CD4-positive, alpha-beta T cell treated with Interleukin-6 at 100 ng/mL for 8 hours (primary cell): ENCODE measurements at regions not wholly inside any gene's neighbourhood (a gene's known extent, or its start where the extent isn't known, plus 50 kb on each side); places are given as distances from the start of the nearest gene placed in this dataset.
"Not testable (repeated sequence)": the region's sequence is repeated elsewhere in the genome, so short reads cannot be mapped to it uniquely, and the experiment has no call there.

Experiments
- DNase-seq: peaks from one replicate; pipeline ENCODE4 v3.0.0-alpha.2; 2020; ENCODE audit warnings: mixed read lengths, low spot score

DNA sequence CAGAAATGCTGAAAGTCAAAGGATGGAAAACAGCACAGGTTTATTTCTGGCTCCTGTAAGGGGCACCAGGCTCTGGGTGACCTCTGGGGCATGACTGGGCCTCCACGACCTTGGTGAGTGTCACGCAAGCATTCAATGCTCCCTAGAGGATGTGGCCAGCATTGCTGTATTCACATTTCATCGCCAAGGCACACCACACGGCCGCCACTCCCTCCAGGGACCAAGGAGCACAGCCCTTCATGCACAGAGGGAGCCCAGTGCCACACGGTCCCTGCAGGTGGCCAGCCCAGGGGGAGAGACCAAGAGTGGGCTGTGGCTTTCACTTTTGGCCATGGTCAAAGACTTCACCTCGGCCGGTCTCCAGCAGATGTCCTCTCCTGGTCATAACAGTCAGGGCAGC is 137.4 kb upstream of the TNRC6C start:
- DNase-seq, result no peak

DNA sequence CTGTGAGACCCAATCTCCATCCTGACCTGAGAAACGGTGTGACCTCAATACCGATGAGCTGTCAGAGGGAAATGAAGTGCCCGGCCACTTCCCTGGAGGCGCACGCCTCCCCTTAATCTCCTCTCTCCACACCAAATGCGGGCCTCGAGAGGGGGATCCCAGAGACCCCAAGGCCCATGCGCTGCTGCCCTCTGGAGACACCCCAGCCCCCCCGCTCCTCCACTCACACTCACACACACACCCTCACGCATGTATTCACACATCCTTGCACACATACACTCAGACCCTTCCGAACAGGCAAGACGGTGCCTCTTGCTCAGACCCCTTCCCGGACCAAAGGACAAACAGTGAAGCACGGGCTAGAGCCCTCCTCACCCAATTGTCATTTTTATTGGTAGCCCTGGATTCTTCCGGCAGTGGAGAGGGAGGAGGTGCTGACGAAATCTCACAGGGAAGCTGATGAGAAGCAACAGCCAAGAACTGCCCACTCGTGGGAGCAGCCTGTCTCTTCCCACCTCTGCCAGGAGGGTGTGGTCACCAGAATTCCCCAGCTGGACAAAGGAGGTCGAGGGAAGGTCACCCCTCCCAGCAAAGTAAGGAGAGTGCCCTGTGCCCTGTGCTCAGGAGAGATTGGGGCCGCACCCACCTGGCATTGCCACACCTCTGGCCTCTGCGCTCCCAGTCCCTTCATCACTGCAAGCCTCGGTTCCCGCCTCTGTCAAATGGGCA is 136.0 kb upstream of the TNRC6C start:
- no peak for DNase-seq

DNA sequence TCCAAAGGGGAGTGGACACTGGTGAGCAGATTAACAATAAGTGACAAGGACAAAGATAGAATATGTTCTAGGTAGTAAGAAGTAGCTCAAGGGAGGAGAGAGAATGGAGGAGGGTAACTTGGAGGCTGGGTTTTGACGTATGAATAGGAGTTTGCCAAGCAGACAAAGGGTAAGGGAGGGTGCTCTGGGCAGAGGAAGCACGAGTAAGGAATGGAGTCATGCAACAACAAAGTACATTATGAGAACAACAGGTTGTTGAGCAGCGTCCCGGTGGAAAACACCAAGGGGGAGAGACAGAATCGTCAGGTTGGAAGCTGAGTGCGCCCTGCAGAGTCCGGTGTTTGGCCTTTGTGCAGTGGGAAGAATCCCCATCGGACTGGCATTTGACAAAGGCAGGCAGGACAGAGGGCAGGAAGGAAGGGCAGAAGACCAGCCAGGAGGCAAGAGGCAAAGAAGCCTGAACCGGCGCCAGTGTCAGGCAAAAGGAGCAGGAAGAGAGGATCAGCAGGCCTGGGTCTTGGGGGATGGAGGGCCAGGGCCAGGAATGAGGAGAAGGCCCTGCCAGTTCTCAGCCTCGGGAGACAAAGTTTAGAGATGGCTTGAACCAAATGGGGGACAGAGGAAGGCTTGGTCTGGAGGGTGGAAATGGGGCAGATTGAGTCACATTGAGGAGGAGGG is 134.3 kb upstream of the TNRC6C start:
- no peak for DNase-seq

DNA sequence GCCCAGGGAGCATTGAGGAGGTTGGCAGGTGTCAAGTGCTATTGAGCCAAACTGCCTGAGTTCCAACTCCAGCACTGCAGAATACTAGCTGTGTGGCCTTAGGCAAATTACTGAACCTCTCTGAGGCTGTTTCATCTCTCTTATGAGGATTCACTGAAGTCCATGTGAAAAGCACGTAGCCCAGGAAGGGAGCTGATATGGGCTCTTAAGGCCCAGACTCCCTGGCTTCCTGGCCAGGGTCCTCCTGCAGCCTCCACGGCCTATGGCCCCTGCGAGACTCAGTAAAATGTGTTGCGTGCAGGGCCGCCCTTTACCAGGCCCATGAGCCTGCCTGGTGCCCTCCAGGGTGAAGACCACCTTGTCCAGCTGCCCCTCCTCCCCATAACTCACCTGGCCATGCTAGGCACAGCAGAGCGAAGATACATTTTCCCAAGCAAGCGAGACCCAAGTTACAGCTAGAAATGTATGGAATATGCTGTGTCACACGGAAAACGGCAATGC is 133.7 kb upstream of the TNRC6C start:
- no peak for DNase-seq

DNA sequence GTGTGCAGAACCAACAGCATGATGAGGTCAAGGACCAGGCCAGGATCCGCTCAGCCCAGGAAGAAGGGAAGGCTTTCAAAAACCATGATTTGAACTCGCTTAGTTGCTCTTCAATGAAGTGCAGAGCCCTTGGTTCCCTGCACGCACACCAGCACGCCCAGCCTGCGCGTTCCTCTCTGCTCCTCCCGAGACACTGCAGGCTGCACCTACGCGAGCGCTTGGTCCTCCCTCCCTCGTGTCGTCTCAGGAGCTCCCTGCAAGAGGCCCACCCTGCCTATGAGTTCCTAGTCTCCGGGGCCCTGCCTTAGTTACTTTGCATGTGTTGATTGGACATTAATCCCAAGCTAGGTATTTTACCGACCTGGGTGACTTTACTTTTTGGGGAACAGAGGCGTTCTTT is 132.9 kb upstream of the TNRC6C start:
- no peak for DNase-seq

DNA sequence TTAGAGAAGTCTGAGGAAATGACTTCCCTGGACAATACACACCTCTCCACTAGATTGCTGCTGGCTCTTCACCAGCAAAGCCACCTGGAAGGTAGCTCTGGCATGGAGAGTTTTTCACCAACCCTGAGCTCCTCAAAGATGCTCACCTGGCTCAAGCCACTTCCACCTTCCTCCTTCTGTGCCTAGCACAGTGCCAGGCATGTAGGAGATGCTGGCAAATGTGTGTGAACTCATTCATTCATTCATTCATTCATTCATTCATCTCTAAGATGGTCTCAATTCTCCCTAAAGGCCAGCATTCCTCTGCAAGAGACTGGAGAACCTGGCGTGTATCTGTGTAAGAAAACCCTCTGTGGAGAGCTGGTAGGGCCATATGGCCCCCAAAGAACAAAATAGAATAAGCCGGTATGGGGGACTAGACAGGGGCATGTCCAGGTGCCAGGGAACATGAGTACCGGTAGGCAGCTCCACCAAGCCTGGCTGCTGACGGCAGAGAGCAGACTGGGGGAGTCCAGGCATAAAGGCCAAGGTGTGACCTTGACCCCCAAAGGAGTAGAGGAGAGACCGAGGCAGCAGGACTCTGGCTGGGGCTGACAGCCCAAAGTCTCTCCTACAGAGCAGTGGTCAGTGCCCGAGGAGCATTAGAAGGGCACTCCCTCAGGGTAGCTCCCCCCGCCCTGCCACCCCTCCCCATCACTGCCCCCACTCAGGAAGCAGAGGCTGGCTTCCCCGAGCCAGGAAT is 132.2 kb upstream of the TNRC6C start:
- no peak for DNase-seq

DNA sequence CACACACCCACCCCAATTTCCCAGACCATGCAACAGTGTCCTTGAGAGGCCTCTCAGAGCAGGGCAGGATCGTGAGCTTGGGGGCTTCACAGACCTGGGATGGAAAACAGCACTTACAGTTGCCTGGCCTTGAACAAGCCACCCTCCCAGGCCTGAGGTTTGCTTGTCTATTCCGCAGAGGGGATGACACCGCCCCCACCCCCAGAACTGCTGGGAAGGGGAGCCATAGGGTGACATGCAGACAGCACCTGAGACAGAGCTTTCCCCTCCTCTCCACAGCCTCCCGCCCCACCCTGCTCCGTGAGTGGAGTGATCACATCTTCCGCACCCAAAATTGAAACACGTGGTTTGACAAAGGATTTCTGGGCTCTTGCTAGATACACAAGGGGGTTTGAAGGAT is 131.5 kb upstream of the TNRC6C start:
- no peak for DNase-seq

DNA sequence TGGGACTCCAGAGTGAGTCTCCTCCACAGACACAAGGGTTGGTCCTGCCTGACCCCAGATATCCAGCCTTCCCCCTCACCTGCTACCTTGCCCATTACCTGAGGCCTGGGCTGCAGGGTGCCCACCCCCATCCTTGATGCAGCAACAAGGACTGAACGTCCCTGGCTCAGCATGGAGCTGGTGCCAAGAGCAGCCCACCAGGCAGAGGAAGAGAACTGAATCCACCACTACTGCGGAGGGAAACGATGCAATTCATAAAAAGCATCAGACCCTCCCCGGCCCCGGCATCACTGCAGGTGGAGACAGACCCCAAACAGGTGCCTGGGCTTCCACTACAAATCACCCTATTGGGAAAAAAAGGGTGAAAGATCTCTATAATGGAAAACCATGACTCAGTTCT is 131.0 kb upstream of the TNRC6C start:
- DNase-seq, result no peak

DNA sequence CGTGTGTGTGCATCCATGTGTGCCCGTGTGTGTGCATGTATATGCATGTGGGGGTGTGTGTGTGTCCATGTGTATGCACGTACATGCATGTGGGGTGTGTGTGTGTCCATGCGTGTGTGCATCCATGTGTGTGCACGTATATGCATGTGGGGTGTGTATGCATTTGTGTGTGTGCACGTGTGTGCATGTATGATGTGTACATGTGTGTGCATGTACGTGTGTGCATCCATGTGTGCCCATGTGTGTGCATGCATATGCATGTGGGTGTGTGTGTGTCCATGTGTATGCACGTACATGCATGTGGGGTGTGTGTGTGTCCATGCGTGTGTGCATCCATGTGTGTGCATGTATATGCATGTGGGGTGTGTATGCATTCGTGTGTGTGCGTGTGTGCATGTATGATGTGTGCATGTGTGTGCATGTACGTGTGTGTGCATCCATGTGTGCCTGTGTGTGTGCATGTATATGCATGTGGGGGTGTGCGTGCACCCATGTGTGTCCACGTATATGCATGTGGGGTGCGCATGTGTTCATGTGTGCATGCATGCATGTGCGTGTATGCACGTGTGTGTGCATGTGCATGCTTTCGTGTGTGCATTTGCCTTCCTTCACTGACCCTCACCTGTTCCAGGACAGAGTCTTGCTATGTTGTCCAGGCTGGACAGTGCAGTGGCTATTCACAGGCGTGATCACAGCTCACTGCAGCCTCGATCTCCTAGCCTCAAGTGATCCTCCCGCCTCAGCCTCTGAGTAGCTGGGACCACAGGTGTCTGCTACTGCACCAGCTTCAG is 129.6 kb upstream of the TNRC6C start:
- no peak for DNase-seq

DNA sequence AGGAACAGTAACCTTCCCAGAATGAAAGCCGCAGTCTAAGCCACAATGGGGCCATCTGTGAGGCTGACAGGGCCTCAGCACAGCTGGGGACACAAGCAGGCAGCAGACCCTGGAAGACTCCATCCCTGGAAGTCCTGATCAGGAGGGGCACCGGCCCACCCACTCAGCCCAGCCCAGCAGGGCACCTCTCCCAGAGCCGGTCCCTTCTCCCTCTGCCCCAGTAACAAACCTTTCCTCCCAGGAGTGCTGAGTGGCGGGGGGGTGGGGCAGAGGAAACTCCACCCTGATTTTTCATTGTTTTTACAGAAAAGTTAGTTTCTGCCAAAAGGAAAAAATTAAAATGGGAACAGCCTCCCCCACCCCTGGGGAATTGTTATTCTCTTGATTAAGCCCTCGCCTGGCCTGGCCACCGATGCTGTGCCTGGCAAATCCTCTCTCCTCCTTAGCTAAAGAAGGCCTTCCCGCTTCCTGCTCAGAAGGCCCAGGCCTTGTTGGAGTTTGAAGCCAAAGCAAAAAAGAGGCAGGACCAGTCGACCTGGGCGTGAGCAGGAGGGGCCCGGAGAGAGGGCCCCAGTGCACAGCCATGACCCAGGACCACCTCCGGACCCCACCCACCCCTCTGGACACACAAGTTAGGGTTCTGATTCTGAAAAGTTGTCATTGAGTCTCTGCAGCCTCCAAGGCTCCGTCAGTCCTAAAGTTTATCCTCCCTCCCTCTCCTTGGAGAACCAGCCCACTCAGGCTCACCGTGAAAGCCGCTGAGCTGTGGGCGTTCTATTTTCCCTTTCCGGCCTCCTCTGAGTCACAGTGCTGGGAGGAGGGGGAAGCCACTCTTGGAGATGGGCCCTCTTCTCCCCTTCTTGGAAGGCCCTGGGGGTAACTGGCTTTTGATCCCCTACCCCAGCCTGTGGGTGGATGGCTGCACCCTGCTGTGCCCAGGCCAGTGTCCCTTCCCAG is 128.4 kb upstream of the TNRC6C start:
- DNase-seq, result no peak

DNA sequence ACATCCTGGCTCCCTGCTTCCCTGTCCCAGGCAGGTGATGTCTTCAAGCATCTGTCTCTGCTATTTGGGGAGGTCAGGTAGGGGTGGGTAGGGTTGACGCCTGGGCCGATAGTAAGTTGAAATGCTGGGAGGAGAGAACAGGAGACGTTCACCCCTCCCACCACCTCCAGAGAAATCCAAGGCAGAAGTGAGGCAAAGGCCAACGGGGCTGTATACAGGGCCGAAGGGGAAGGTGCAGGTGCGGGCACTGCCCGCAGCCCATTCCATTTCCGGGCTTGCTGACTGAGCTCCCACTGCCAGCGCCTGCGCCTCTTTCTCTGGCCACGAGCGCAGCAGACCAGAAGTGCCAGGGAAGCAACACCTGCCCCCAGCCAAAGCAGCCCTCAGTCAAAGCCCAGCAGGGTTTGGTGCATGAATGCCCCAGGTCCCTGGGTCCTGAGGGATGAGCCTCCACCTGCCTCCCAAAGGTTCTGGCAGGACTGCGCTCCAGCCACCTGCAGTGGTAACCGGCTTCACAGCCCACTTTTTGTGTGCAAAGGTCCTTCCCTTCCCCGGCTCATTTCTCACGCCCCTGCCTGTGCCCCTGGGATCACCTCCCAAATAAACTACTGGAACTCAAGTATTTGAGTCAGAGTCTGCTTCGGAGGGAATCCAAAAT is 127.6 kb upstream of the TNRC6C start:
- no peak for DNase-seq

DNA sequence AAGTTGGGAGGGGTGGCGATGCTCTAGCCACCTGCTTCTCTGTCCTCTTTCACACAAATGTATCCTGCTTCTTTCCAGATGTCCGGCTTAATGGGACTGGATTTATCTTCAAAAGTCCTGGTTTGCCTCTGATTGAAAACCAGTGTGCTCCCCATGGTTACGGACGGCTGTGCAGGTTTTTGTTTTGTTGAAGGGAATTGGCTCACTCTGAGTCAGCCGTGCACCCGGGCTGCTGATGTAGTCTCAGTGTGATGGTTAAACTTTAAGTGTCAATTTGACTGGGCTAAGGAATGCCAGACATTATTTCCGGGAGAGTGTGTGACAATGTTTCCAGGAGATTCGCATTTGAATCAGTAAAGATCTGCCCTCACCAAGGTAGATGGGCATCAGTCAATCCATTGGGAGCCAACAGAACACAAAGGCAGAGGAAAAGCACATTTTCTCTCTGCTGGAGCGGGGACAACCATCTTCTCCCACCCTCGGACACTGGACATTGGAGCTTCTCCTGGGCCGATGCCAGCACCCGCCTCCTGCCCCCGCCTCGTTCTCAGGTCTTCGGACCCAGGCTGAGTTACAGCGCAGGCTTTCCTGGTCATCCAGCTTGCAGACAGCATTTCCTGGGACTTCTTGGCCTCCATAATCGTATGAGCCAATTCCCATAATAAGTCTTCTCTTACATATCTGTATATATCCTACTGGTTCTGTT is 126.9 kb upstream of the TNRC6C start:
- no peak for DNase-seq

DNA sequence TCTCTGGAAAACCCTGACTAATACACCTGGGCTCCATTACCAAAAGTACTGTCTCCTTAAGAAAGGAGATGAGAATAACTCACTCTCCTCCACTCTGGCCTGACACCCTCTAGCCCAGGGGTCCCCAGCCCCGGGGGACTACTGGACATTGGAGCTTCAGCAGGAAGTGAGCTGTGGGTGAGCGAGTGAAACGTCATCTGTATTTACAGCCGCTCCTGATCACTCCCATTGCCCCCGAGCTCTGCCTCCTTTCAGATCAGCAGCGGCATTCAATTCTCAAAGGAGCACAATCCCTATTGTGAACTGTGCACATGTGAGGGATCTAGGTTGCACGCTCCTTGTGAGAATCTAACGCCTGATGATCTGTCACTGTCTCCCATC is 126.3 kb upstream of the TNRC6C start:
- DNase-seq, result no peak

DNA sequence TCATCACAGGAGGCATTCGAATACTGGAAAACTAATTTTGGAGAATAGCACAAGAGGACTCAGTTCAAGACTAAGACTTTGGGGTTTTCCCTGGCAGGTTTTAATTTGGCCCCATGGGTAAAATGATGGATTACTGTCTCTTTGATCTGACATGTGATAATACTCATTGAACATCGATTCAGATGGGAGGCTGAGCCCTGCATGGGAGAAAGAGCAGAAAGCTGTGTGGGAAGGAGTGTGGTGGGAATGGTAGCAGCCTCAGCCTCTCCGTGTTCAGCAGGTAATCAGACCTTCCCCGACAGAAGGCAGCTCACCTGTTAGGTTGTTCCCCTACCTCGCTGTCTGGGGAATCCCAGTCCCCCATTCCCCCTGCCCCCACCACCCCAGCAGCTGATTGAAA is 124.7 kb upstream of the TNRC6C start:
- DNase-seq, result no peak

DNA sequence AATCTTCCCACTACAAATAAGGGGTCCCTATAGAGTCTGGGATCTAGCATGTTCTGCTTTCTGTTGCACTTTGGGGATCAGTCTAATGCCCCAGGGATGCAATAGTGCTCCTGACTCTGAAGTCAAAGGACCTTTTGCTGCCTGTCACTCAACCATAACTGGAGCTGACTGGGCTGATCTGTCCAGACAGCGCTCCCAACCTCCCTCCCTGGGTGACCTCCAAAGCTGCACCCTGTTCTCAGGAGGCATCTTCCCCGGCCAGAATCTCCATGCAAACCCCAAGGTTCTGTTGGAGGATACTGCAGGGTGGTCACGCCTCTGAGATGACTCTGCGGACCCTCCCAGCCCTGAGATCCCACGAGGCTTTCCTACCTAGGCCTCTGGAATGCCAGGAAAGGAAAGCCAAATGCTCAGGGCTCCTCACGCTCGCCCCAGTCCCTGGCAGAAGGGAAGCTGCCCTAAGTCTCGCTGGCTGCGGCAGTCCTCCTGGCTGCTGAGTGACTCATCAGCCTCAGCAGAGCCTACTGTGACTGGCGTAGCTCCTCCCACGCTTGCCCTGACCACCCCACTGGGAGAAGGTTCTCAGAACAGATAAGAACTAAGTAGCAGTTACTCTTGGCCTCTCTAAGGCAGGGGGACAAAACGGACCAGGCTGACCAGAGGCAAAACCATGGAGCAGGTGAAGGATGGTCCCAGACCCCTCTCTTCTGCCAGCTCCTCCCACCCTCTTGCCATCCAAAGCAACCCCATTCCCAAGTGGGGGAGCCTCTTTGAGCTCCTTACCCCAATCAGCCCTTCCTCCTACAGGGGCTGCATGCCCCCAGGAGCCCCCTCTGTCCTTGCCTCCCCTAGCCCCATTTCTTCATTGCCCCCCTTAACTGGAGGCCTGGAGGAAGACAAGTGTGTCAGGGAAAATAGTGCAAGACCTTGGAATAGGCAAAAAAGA is 124.1 kb upstream of the TNRC6C start:
- peak; percentile 66 for DNase-seq

DNA sequence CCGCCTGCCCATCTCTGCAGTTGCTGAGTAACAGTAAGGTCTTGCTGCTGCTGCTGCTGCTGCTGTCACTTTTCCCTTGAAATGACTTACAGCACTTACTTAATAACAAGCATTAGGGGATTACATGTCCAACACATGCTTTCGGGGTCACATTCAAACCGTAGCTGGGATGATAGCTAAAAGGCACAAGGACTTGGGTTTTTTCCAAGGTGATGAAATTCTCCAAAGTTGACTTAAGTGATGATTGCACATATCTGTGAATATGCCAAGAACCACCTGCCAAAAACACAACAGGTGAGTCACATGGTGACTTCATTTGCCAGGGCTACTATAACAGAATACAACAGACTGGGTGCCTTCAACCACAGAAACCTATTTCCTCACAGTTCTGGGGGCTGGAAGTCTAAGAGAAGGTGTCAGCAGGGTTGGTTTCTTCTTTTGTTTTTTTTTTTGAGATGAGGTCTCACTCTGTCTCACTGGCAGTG is 121.9 kb upstream of the TNRC6C start:
- DNase-seq, result peak; percentile 48

DNA sequence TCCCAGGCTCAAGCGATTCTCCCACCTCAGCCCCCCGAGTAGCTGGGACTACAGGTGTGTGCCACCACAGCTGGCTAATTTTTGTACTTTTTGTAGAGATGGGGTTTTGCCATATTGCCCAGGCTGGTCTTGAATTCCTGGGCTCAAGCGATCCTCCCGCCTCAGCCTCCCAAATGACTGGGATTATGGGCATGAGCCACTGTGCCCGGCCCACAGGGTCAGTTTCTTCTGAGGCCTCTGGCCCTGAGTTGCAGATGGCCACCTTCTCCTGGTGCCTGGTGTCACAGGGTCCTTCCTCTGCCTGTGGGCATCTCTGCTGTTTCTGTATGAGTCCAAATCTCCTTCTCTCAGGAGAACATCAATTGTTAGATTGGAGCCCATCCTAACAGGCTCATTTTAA is 121.4 kb upstream of the TNRC6C start:
- DNase-seq, result not testable (repeated sequence)

DNA sequence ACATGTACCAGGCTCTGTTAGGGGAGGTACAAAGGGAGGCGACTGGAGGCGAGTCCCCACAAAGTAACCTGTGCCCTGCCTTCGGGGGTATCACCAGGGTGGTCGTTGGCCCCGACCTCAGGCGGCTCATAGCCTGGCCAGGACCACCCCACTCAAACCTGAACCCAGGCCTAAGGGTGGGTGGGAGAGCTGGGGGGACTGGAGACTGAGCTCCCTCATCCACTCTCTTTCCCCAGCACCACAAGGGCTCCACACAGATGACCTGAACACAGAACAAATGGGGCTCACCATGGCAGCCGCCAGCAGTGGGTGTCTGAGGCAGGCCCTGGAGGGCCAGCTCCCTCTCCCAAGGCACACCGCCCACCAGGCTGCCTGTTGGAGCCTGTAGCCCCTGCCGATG is 120.6 kb upstream of the TNRC6C start:
- no peak for DNase-seq
